ENCODE measurements at regions not wholly inside any gene's neighbourhood (a gene's known extent, or its start where the extent isn't known, plus 50 kb on each side); places are given as distances from the start of the nearest gene placed in this dataset.

- TF ChIP-seq CTCF (conservative IDR thresholded peaks at IDR 0.05; ENCODE audit: low read depth, low read length), result no peak
- TF ChIP-seq POLR2A (IDR thresholded peaks at IDR 0.05; ENCODE audit: low read depth, low read length), result no peak
- TF ChIP-seq FOS (IDR thresholded peaks at IDR 0.05; ENCODE audit: low read depth, low read length), result no peak
- TF ChIP-seq BHLHE40 (IDR thresholded peaks at IDR 0.05; ENCODE audit: low read depth, low read length), result no peak
- TF ChIP-seq ELK1 (IDR thresholded peaks at IDR 0.05; ENCODE audit: borderline replicate concordance, low read depth, low read length), result no peak
- TF ChIP-seq NFE2L2 (IDR thresholded peaks at IDR 0.05; ENCODE audit: low read depth, low read length), result no peak
- TF ChIP-seq USF2 (IDR thresholded peaks at IDR 0.05; ENCODE audit: low read depth, low read length), result no peak
- no peak for TF ChIP-seq RCOR1 (IDR thresholded peaks at IDR 0.05; ENCODE audit: insufficient replicate concordance, low read length)
- TF ChIP-seq CEBPB (IDR thresholded peaks at IDR 0.05; ENCODE audit: low read depth, low read length), result no peak
- TF ChIP-seq RFX5 (IDR thresholded peaks at IDR 0.05; ENCODE audit: low read depth, low read length), result no peak
Measured at GRCh38 chrX:4741024-4741423, 1027.6 kb upstream of the PRKX start.

All from IMR-90 (cell line).